Ectodermal cell (in vitro differentiated cells): ENCODE measurements at regions not wholly inside any gene's neighbourhood (a gene's known extent, or its start where the extent isn't known, plus 50 kb on each side); places are given as distances from the start of the nearest gene placed in this dataset.
"Not testable (repeated sequence)": the region's sequence is repeated elsewhere in the genome, so short reads cannot be mapped to it uniquely, and the experiment has no call there.

Experiments
- H3K27ac ChIP-seq: 2 replicates; pipeline ENCODE4 v1.7.0; 2013; ENCODE audit warnings: mild to moderate bottlenecking, low read depth, low read length; ENCODE audit not compliant: insufficient read depth, poor library complexity, severe bottlenecking
- H3K27me3 ChIP-seq: 2 replicates; pipeline ENCODE4 v1.7.0; 2013; ENCODE audit warnings: mild to moderate bottlenecking, low read length; ENCODE audit not compliant: insufficient read depth, control insufficient read depth, poor library complexity, severe bottlenecking
- H3K36me3 ChIP-seq: one replicate; pipeline ENCODE4 v1.7.0; 2013; ENCODE audit warnings: low read length; ENCODE audit not compliant: control insufficient read depth, insufficient read depth
- H3K4me1 ChIP-seq: one replicate; pipeline ENCODE4 v1.7.0; 2013; ENCODE audit warnings: low read length; ENCODE audit not compliant: control insufficient read depth, insufficient read depth
- H3K4me3 ChIP-seq: 2 replicates; pipeline ENCODE4 v1.7.0; 2013; ENCODE audit warnings: low read depth, low read length, control low read depth; ENCODE audit not compliant: insufficient read depth
- H3K9me3 ChIP-seq: 2 replicates; pipeline ENCODE4 v1.7.0; 2013; ENCODE audit warnings: mild to moderate bottlenecking, low read length, moderate library complexity; ENCODE audit not compliant: control insufficient read depth
- WGBS, 2 experiments: methylation state at CpG; one replicate each; pipeline ENCODE4 v1.1.7; 2013; ENCODE audit warnings: missing lambda C conversion rate in 2 of 2; 5-methylcytosine and 5-hydroxymethylcytosine counted together

GRCh38 chr12:129994634-129995033 is 90.8 kb upstream of the TMEM132D start:
- H3K27me3 ChIP-seq: no peaks in the 10 kb centered on the region
- H3K27ac ChIP-seq: no peak overlapping the region
- H3K36me3 ChIP-seq: no peaks in the 10 kb centered on the region
- no peaks in the 10 kb centered on the region for H3K4me1 ChIP-seq
- H3K9me3 ChIP-seq: no peaks in the 10 kb centered on the region
- H3K4me3 ChIP-seq: no peak overlapping the region
- WGBS, 2 experiments: 93 to 95% methylated on average over 8 of the region's 8 CpGs

DNA sequence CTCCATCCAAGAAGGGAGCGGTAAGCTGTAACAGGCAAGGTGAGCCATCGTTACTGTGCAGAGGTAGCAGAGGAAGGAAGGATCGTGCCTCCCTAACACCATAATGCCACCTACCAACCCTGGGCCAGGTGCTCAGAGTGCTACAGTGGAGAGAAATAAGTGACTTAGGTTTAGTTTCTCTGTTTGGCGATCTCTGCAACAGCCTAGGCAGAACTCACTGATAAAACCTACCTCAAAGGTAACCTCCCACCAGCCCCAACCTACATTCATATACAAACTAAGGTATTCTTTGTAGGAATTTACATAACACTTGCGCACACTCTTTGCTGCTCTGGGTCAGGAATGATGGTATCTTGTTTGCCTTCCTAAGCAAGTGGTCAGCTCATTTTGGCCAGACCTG is 93.4 kb upstream of the TMEM132D start:
- 21 to 30% methylated on average over 4 to 5 of the region's 5 CpGs for WGBS, 2 experiments
- no peaks in the 10 kb centered on the region for H3K36me3 ChIP-seq
- no peak overlapping the region for H3K4me3 ChIP-seq
- H3K27me3 ChIP-seq: no peaks in the 10 kb centered on the region
- no peaks in the 10 kb centered on the region for H3K9me3 ChIP-seq
- no peak overlapping the region for H3K27ac ChIP-seq
- H3K4me1 ChIP-seq: no peaks in the 10 kb centered on the region

- 93 to 95% methylated on average over 4 of the region's 4 CpGs for WGBS, 2 experiments
- not testable (repeated sequence) for H3K4me1 ChIP-seq, H3K27ac ChIP-seq, H3K4me3 ChIP-seq, H3K9me3 ChIP-seq, H3K27me3 ChIP-seq, H3K36me3 ChIP-seq
Observed at GRCh38 chr12:130004310-130004877, 100.6 kb upstream of the TMEM132D start.

- Histone ChIP-seq H3K9me3 (no peaks in the 10 kb centered on the region), H3K4me3 (no peak overlapping the region), H3K4me1 (no peaks in the 10 kb centered on the region), H3K36me3 (no peaks in the 10 kb centered on the region), H3K27me3 (peaks cover 4% of the 10 kb centered on the region), H3K27ac (no peak overlapping the region)
- WGBS, 2 experiments: 92 to 93% methylated on average over 15 of the region's 15 CpGs
Observed at GRCh38 chr12:130007771-130008170, 103.9 kb upstream of the TMEM132D start.

DNA sequence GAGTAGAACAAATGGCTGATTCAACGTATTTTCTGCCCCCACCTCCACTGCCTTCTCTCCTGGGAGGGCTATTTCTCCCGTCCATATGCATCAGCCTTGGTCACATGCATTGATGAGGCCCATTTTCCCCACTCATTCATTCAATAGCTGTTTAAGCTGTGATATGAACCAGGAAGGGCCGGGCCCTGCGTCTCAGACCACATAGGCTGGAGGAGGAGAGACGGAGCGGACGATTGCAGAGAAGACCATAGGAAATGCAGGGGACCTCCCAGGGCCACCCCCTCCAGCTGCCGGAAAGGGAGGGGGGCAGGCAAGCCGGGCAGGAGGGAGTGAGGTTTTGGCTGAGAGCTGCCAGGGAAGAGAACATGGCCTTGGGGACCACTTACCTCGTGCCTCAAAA is 104.4 kb upstream of the TMEM132D start:
- Histone ChIP-seq H3K4me3 (no peak overlapping the region), H3K27ac (no peak overlapping the region), H3K27me3 (peaks cover 9% of the 10 kb centered on the region), H3K9me3 (no peaks in the 10 kb centered on the region), H3K36me3 (no peaks in the 10 kb centered on the region), H3K4me1 (no peaks in the 10 kb centered on the region)
- WGBS, 2 experiments: 84 to 85% methylated on average over 10 of the region's 10 CpGs

DNA sequence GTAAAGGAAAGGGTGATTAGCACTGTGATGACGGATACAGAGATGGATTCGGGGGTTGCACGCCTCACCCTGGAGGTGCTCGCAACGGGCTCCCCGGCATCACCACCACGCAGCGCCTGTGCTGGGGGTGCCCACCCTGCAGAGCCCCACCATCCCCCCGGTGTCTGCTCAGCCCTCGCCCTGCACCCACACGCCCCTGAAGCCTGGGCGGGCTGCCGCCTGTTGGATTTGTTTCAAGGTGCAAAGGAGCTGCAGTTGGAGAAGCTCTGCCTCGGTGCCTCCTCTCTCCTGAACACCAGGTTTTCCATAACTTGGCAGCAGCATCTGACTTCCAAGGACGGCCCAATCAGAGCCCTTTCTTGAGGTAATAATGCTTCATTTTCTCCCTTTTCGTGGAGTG is 106.1 kb upstream of the TMEM132D start:
- Histone ChIP-seq H3K4me3 (no peak overlapping the region), H3K27me3 (peaks cover 16% of the 10 kb centered on the region), H3K9me3 (no peaks in the 10 kb centered on the region), H3K36me3 (no peaks in the 10 kb centered on the region), H3K27ac (no peak overlapping the region), H3K4me1 (no peaks in the 10 kb centered on the region)
- 92 to 93% methylated on average over 16 of the region's 16 CpGs for WGBS, 2 experiments

GRCh38 chr12:130011611-130012385 is 108.0 kb upstream of the TMEM132D start:
- H3K4me1 ChIP-seq: no peaks in the 10 kb centered on the region
- no peaks in the 10 kb centered on the region for H3K36me3 ChIP-seq
- no peaks in the 10 kb centered on the region for H3K9me3 ChIP-seq
- WGBS, 2 experiments: 77 to 79% methylated on average over 13 of the region's 13 CpGs
- H3K4me3 ChIP-seq: no peak overlapping the region
- H3K27me3 ChIP-seq: peaks cover 16% of the 10 kb centered on the region
- no peak overlapping the region for H3K27ac ChIP-seq

GRCh38 chr12:130013771-130014484 is 110.1 kb upstream of the TMEM132D start:
- H3K4me1 ChIP-seq: no peaks in the 10 kb centered on the region
- 23% methylated on average over 36 of the region's 36 CpGs for WGBS, 2 experiments
- H3K36me3 ChIP-seq: no peaks in the 10 kb centered on the region
- peaks cover 19% of the 10 kb centered on the region for H3K27me3 ChIP-seq
- no peak overlapping the region for H3K27ac ChIP-seq
- H3K9me3 ChIP-seq: no peaks in the 10 kb centered on the region
- no peak overlapping the region for H3K4me3 ChIP-seq

- no peaks in the 10 kb centered on the region for H3K9me3 ChIP-seq
- no peak overlapping the region for H3K4me3 ChIP-seq
- 12 to 16% methylated on average over 11 of the region's 11 CpGs for WGBS, 2 experiments
- no peak overlapping the region for H3K27ac ChIP-seq
- peaks cover 19% of the 10 kb centered on the region for H3K27me3 ChIP-seq
- H3K4me1 ChIP-seq: no peaks in the 10 kb centered on the region
- no peaks in the 10 kb centered on the region for H3K36me3 ChIP-seq
Observed at GRCh38 chr12:130014485-130014807, 110.6 kb upstream of the TMEM132D start.

DNA sequence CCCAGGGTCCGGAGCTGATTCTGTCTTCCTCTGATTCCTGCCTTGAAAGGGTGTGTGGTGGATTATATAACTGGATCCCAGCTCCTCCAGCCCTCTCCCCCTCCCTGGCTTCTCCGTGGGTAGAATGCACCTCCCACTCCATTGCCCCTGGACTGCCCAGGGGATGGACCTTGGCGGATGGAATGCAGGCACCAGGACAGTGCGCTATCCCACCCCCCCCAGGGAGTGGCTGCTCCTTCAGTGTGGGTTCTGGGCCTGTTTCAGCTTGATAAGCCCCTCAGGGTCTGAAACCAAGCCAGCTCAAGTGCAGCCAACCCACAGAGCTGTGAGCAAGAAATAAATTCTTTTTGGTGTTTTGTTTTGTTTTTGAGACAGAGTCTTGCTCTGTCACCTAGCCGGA is 112.4 kb upstream of the TMEM132D start:
- Histone ChIP-seq H3K36me3 (no peaks in the 10 kb centered on the region), H3K27ac (no peak overlapping the region), H3K9me3 (no peaks in the 10 kb centered on the region), H3K4me3 (no peak overlapping the region), H3K27me3 (peaks cover 19% of the 10 kb centered on the region), H3K4me1 (no peaks in the 10 kb centered on the region)
- 90 to 97% methylated on average over 5 of the region's 5 CpGs for WGBS, 2 experiments
